Adrenal gland (tissue), 5 donors: ENCODE measurements at regions not wholly inside any gene's neighbourhood (a gene's known extent, or its start where the extent isn't known, plus 50 kb on each side); places are given as distances from the start of the nearest gene placed in this dataset.
"Not testable (repeated sequence)": the region's sequence is repeated elsewhere in the genome, so short reads cannot be mapped to it uniquely, and the experiment has no call there.

Experiments
- CTCF ChIP-seq, 6 experiments: fragments of 450-650 bp in 4 of 6; fragments of 200-600 bp in 2 of 6; sonication (generic) in 1 of 6; IDR thresholded peaks; 1 replicate in 5 of 6; 2 replicates in 1 of 6; pipeline versions ENCODE4 v1.5.1 to v1.8.0; 2016 to 2021; ENCODE audit warnings: antibody characterized with exemption in 6 of 6, mild to moderate bottlenecking in 2 of 6, moderate library complexity in 1 of 6
- POLR2A ChIP-seq, 2 donors: fragments of 450-650 bp; IDR thresholded peaks; one replicate each; pipeline ENCODE4 v1.6.1; 2017; ENCODE audit warnings: antibody characterized with exemption in 2 of 2, mild to moderate bottlenecking in 2 of 2, moderate library complexity in 1 of 2
- donor health status: DM: no; HTN: no; CAD: no.

- not testable (repeated sequence) for TF ChIP-seq CTCF, POLR2A (IDR thresholded peaks at IDR 0.05)
Measured at GRCh38 chr1:185429668-185430067, 112.6 kb upstream of the IVNS1ABP start.
